GM12872 (cell line): ENCODE measurements at regions not wholly inside any gene's neighbourhood (a gene's known extent, or its start where the extent isn't known, plus 50 kb on each side); places are given as distances from the start of the nearest gene placed in this dataset.

Experiments
- TF ChIP-seq, protein P1 (sequence below): IDR thresholded peaks from 3 replicates; pipeline ENCODE4 v1.5.1; 2011; ENCODE audit warnings: low read depth, mild to moderate bottlenecking, low read length, moderate library complexity; ENCODE audit not compliant: insufficient read depth

DNA sequence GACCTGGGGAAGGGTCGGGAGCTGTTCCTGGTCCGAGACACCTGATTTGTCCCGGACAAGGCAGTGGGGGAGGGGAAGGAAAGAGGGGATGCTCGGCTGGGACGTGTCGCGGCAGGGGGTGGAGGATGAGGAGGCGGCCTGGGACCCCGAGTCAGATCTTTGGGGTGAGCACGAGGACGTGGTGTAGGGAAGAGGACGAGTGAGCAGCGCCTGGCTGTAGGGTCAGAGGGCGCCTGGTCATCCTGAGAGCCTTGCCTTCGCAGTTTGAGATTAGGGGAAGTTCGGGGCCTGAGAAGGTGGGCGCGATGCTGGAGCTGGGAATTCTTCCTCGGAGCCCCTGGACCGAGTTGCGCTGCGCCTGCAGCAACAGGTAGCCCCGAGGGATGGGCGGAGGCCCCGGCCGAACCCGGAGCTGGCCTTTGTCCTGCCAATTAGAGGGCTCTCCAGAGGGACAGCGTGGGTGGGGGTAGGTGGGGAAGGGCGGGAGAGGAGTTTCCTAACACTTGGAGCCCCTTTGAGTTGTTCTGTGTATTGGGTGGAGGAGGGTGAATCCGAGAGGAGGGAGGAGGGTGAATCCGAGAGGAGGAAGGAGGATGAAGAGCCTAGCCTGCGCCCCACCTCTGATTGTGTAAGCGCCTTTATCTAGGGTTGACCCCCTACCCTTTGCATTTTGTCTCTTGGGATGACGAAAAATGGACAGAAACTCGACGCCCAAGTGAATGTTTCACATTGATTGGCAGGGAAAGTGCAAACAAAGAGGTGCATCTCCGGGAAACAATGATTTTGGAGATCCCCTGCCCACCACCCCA, 72.0 kb downstream of the SOX4 start:
- TF ChIP-seq, protein P1, sequence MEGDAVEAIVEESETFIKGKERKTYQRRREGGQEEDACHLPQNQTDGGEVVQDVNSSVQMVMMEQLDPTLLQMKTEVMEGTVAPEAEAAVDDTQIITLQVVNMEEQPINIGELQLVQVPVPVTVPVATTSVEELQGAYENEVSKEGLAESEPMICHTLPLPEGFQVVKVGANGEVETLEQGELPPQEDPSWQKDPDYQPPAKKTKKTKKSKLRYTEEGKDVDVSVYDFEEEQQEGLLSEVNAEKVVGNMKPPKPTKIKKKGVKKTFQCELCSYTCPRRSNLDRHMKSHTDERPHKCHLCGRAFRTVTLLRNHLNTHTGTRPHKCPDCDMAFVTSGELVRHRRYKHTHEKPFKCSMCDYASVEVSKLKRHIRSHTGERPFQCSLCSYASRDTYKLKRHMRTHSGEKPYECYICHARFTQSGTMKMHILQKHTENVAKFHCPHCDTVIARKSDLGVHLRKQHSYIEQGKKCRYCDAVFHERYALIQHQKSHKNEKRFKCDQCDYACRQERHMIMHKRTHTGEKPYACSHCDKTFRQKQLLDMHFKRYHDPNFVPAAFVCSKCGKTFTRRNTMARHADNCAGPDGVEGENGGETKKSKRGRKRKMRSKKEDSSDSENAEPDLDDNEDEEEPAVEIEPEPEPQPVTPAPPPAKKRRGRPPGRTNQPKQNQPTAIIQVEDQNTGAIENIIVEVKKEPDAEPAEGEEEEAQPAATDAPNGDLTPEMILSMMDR: no peak

DNA sequence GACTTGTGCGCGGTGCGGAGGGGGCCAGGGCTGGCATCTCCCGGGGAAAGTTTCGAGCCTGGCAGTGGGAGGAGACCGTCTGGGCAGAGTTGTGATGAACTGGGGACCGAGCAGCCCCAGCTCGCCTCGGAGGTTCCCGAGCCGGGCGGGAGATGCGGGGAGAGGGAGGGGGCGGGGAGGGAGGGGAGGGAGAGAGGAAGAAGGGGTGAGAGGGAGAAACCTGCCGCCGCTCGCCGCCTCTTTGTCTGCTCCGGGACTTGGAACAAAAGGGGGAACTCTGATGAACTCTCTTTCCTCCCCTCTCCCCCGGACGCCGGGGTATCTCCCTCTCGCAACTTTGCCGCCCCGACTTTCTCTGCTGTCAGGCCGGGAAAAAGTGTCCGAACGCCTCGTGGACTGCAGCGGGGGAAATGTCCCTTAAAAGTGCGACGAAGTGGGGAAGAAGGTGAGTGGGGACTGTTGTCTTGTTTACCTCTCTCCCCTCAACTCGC, 72.7 kb downstream of the SOX4 start:
- TF ChIP-seq, protein P1: no peak

DNA sequence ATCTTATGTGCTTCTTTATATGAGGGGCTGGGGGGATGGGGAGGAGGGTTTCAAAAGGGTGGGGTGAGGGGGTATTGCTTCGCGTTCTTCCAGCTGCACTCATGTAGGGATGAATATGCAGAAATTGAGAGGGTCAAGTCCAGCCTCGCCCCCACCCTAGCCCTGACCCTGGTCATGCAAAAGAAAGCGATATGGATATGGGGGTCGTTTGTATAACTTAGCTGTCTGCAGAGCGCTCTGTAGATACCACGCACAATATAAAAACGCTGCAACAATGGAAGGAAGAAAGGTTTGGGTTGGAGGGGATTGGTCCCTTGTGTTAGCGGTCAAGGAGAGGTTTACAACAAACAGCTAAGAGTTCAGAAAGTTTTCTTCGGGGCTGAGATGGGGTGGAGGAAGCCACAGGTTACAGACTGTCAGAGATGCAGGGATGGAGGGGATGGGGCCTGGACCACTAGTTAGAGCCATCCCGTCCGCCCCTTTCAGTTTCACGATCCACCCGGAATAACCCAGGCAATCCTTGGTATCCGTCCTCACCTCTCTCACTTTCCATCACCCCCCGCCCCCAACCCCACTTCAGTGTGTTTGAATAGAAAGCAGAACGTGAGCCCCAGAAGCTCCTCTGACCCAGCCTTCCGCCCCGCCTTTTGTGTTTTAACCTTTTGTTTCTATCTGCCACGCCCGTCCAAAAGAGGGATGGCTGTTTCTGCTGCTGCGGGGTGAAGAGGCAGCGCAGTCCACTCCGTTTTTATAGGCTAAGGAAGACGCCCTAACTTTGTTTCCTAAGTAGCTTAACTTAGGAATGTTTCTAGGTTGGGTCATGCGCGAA, 73.5 kb downstream of the SOX4 start:
- TF ChIP-seq, protein P1: no peak

DNA sequence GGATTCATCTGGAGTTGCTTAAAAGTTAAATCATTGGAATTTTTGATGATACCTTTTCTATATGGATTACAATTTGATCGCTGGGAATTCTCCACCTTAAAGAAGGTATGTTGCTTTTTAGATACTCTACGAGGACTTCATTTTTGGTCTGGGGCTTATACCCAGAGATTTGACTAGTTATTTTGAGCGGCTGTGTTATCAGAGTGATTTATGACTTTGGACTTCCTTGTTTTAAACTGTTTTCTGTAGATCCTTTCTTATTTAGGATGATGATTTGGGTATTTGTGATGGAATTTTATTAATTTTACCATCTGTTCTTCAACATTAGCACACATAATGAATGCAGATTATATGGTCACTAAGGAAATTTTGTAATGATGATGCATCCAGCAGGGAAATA, 75.2 kb downstream of the SOX4 start:
- TF ChIP-seq, protein P1: no peak

DNA sequence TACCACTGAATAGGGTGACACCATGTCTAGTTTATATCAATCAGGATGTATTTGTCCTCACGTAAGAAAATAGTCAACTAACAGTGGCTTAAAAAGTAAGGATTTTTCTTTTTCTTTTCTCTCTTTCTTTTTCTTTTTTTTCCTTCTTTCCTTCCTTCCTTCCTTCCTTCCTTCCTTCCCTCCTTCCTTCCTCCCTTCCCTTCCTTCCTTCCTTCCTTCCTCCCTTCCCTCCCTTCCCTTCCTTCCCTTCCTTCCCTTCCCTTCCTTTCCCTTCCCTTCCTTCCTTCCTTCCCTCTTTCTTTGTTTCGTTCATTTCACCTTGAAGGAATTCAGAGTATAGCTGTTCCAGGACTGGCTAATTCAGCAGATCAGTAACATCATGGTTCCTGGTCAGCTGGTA, 83.2 kb downstream of the SOX4 start:
- TF ChIP-seq, protein P1: no peak

DNA sequence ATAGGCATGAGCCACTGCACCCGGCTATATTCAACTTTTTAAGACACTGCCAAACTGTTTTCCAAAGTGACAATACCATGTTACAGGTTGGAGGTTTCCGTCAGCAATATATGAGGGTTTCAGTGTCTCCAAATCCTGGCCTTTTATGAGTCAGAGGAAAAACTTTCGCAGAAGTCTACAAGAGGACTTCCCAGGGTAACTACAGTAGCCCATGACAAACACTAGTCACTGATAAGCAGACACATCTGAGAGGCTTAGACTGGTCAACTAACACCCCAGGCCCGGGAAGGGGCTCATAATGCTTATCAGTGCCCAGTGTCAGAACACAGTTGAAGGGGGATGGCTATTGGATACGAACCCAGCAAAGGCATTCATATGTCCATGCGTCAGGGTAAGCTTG, 85.4 kb downstream of the SOX4 start:
- TF ChIP-seq, protein P1: no peak

DNA sequence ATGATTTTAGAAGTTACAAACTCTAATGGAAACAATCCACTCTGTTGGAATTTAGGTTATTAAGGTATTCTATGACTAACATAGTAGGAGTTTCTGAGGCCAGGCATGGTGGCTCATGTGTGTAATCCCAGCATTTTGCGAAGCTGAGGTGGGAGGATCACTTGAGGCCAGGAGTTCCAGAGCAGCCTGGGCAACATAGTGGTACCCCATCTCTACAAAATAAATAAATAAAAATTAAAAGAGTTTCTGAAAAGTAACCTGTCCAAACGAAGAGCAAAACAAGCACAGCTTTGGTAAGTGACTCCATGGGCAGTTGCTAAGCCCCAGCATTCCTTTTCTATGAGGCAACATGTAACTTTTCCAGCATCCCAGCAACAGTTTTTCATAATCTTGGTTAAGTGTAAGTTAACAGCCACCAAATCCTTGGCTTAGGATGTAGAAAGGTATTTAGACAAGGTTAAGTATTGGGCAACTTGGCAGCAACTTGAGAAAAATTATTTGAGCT, 86.3 kb downstream of the SOX4 start:
- TF ChIP-seq, protein P1: no peak
